MM.1S (cell line): ENCODE measurements at regions not wholly inside any gene's neighbourhood (a gene's known extent, or its start where the extent isn't known, plus 50 kb on each side); places are given as distances from the start of the nearest gene placed in this dataset.

ENCODE experiments used
- DNase-seq: peaks from one replicate; pipeline ENCODE4 v3.0.0-alpha.2; 2015
- H2AFZ ChIP-seq: fragments of 300-600 bp; sonication (generic); 2 replicates; pipeline ENCODE4 v1.6.0; 2016; ENCODE audit warnings: antibody characterized with exemption, low read length
- H3F3A ChIP-seq: fragments of 300-600 bp; sonication (generic); 2 replicates; pipeline ENCODE4 v1.6.1; 2016; ENCODE audit warnings: mild to moderate bottlenecking, antibody characterized with exemption, low read length, moderate library complexity, mixed read lengths; ENCODE audit not compliant: insufficient read depth
- H3K27ac ChIP-seq: fragments of 300-600 bp; sonication (generic); 2 replicates; pipeline ENCODE4 v1.5.1; 2016; ENCODE audit warnings: mild to moderate bottlenecking, low read length
- H3K27me3 ChIP-seq: fragments of 300-600 bp; sonication (generic); replicated peaks from 2 replicates; pipeline ENCODE4 v1.6.0; 2016; ENCODE audit warnings: low read length; ENCODE audit not compliant: insufficient read depth
- H3K36me3 ChIP-seq: fragments of 300-600 bp; sonication (generic); replicated peaks from 2 replicates; pipeline ENCODE4 v1.6.1; 2016; ENCODE audit warnings: mild to moderate bottlenecking, low read length, mixed read lengths; ENCODE audit not compliant: insufficient read depth
- H3K4me1 ChIP-seq: fragments of 300-600 bp; sonication (generic); 2 replicates; pipeline ENCODE4 v1.6.1; 2016; ENCODE audit warnings: low read length, mixed read lengths
- H3K4me2 ChIP-seq: fragments of 300-600 bp; sonication (generic); 2 replicates; pipeline ENCODE4 v1.6.0; 2016; ENCODE audit warnings: low read depth, low read length
- H3K4me3 ChIP-seq: fragments of 300-600 bp; sonication (generic); 2 replicates; pipeline ENCODE4 v1.5.1; 2016; ENCODE audit warnings: low read length, mixed read lengths
- H3K79me2 ChIP-seq: fragments of 300-600 bp; sonication (generic); 2 replicates; pipeline ENCODE4 v1.6.1; 2016; ENCODE audit warnings: mixed run types, low read length, mixed read lengths
- H3K9ac ChIP-seq: fragments of 300-600 bp; sonication (generic); 2 replicates; pipeline ENCODE4 v1.6.1; 2016; ENCODE audit warnings: low read length, mixed read lengths
- H3K9me2 ChIP-seq: fragments of 300-600 bp; sonication (generic); replicated peaks from 2 replicates; pipeline ENCODE4 v1.6.1; 2016; ENCODE audit warnings: mild to moderate bottlenecking, low read length, mixed read lengths; ENCODE audit not compliant: insufficient read depth
- H3K9me3 ChIP-seq: fragments of 300-600 bp; sonication (generic); replicated peaks from 2 replicates; pipeline ENCODE4 v1.6.1; 2016; ENCODE audit warnings: mild to moderate bottlenecking, low read length, mixed read lengths; ENCODE audit not compliant: insufficient read depth
- H4K20me1 ChIP-seq: fragments of 300-600 bp; sonication (generic); 2 replicates; pipeline ENCODE4 v1.6.1; 2016; ENCODE audit warnings: mild to moderate bottlenecking, low read length, moderate library complexity, mixed read lengths; ENCODE audit not compliant: insufficient read depth
- EZH2 ChIP-seq: fragments of 300-600 bp; sonication (generic); optimal IDR thresholded peaks from 2 replicates; pipeline ENCODE3; 2017; ENCODE audit warnings: low read depth, mild to moderate bottlenecking, antibody characterized with exemption, low read length, mixed read lengths
- EZH2phosphoT487 ChIP-seq: fragments of 300-600 bp; sonication (generic); IDR thresholded peaks from 2 replicates; pipeline ENCODE4 v1.6.1; 2018; ENCODE audit warnings: antibody characterized with exemption, low read length
- TF ChIP-seq, protein P1 (sequence below): fragments of 300-600 bp; sonication (generic); IDR thresholded peaks from 2 replicates; pipeline ENCODE4 v1.5.1; 2016; ENCODE audit warnings: antibody characterized with exemption, low read length, mixed read lengths

DNA sequence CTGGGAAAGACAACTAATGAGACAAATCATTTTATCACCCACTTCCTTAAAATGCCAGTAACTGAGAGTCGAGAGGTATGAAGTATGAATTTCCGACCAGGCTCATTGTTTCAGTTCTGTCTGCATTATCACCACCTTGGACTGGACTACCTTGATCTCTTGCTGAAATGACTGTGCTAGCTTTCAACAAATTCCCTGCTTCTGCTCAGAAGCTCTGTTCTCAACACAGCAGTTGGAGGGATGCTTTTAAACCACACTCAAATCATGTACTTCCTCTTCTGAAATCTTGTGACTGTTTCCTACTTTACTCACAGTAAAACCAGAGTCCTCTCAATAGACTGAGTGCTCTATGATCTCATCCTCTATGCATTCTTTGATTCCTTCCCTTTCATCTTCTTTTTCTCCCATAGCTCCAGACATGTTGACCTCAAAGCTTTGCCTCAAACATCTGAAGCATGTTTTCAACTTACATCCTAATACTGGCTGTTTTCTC is 195.8 kb downstream of the KCNJ2 start:
- no peak for TF ChIP-seq EZH2phosphoT487
- TF ChIP-seq EZH2 = no peak
- TF ChIP-seq, protein P1, sequence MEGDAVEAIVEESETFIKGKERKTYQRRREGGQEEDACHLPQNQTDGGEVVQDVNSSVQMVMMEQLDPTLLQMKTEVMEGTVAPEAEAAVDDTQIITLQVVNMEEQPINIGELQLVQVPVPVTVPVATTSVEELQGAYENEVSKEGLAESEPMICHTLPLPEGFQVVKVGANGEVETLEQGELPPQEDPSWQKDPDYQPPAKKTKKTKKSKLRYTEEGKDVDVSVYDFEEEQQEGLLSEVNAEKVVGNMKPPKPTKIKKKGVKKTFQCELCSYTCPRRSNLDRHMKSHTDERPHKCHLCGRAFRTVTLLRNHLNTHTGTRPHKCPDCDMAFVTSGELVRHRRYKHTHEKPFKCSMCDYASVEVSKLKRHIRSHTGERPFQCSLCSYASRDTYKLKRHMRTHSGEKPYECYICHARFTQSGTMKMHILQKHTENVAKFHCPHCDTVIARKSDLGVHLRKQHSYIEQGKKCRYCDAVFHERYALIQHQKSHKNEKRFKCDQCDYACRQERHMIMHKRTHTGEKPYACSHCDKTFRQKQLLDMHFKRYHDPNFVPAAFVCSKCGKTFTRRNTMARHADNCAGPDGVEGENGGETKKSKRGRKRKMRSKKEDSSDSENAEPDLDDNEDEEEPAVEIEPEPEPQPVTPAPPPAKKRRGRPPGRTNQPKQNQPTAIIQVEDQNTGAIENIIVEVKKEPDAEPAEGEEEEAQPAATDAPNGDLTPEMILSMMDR = no peak
- Histone ChIP-seq H3K9me3 (no peaks in the 10 kb centered on the region), H3K4me3 (no peak overlapping the region), H3K9ac (no peak overlapping the region), H3K79me2 (no peaks in the 10 kb centered on the region), H3K27ac (no peak overlapping the region), H3K4me2 (no peak overlapping the region), H3F3A (no peaks in the 10 kb centered on the region), H3K27me3 (no peaks in the 10 kb centered on the region), H4K20me1 (no peaks in the 10 kb centered on the region), H3K4me1 (no peaks in the 10 kb centered on the region), H3K9me2 (no peaks in the 10 kb centered on the region), H2AFZ (no peak overlapping the region), H3K36me3 (no peaks in the 10 kb centered on the region)
- no peak for DNase-seq

DNA sequence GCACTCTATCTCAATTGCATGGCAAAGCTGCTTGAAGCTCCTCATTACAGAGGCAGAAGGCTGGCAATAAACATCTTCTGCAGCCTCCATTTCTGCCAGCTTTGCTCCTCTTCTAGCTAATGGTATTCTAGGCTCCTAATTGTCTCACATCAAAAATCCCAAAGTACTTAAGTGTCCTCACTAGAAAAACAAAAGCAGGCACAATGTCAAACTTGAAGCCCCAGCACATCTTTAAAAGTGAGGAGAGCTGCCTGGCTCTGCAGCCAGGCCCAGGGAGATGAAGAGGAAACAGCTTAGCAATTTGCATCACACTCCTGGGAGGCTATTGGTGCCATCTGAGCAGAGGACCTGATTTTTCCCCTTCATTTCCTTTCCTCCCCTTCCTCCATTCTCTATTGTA is 197.1 kb downstream of the KCNJ2 start:
- Histone ChIP-seq H4K20me1 (no peaks in the 10 kb centered on the region), H2AFZ (no peak overlapping the region)

DNA sequence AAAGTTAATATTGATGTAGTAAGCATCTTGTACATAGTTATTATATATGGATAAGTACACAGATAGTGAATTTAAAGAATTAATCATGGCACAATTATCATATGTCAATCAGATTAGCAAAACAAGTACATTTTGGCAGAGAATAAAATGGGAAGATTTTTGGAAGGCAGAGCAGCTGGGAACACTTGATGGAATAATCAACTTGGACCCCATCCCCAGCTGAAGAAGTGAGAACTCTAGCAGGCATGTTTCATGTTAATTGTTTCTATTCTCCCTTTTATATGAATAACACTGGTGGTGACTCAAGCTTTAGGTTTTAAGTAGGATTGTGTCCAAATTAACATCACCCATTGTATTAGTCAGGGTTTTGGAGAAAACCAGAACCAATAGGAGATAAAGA is 198.7 kb downstream of the KCNJ2 start:
- Histone ChIP-seq H2AFZ (no peak overlapping the region), H3K79me2 (no peaks in the 10 kb centered on the region), H3K36me3 (no peaks in the 10 kb centered on the region), H3K27ac (no peak overlapping the region), H3K27me3 (no peaks in the 10 kb centered on the region), H3K4me1 (no peaks in the 10 kb centered on the region), H4K20me1 (no peaks in the 10 kb centered on the region), H3F3A (no peaks in the 10 kb centered on the region), H3K9ac (no peak overlapping the region), H3K9me2 (no peaks in the 10 kb centered on the region), H3K4me3 (no peak overlapping the region), H3K9me3 (no peaks in the 10 kb centered on the region), H3K4me2 (no peak overlapping the region)
- DNase-seq = no peak
- TF ChIP-seq, protein P1 = no peak
- TF ChIP-seq EZH2phosphoT487 (no peak), EZH2 (no peak)

More for the DNA sequence above, 197.1 kb downstream of the KCNJ2 start:
- Histone ChIP-seq H3K9me3 (no peaks in the 10 kb centered on the region), H3K36me3 (no peaks in the 10 kb centered on the region), H3K27ac (no peak overlapping the region), H3K9ac (no peak overlapping the region), H3K9me2 (no peaks in the 10 kb centered on the region), H3K4me2 (no peak overlapping the region), H3K4me1 (no peaks in the 10 kb centered on the region), H3F3A (no peaks in the 10 kb centered on the region), H3K27me3 (no peaks in the 10 kb centered on the region), H3K79me2 (no peaks in the 10 kb centered on the region), H3K4me3 (no peak overlapping the region)
- TF ChIP-seq EZH2phosphoT487 = no peak
- TF ChIP-seq, protein P1 = no peak
- no peak for TF ChIP-seq EZH2
- no peak for DNase-seq
